GM23338 (cell line): ENCODE measurements at regions not wholly inside any gene's neighbourhood (a gene's known extent, or its start where the extent isn't known, plus 50 kb on each side); places are given as distances from the start of the nearest gene placed in this dataset.

Source experiments
- ATAC-seq: fragments of 200-7000 bp; cut with Tn5 transposase; 3 replicates; pipeline ENCODE4 v1.9.1; 2020
- DNase-seq: peaks from one replicate; pipeline ENCODE4 v3.0.0-alpha.2; 2015; ENCODE audit warnings: low spot score
- H2AFZ ChIP-seq: fragments of 200-600 bp; sonication (generic); 2 replicates; pipeline ENCODE4 v1.8.0; 2016; ENCODE audit warnings: antibody characterized with exemption, mild to moderate bottlenecking, moderate library complexity
- H3F3A ChIP-seq: fragments of 200-600 bp; sonication (generic); replicated peaks from 2 replicates; pipeline ENCODE4 v1.8.0; 2017; ENCODE audit warnings: antibody characterized with exemption, mixed run types, low read depth
- H3K27ac ChIP-seq: fragments of 200-600 bp; sonication (generic); 2 replicates; pipeline ENCODE4 v1.6.1; 2016; ENCODE audit warnings: low read depth
- H3K27me3 ChIP-seq: fragments of 200-600 bp; sonication (generic); 2 replicates; pipeline ENCODE4 v1.8.0; 2016; ENCODE audit warnings: mild to moderate bottlenecking, mixed run types, moderate library complexity; ENCODE audit not compliant: insufficient read depth
- H3K36me3 ChIP-seq: fragments of 200-600 bp; sonication (generic); 2 replicates; pipeline ENCODE4 v1.8.0; 2016; ENCODE audit warnings: mild to moderate bottlenecking; ENCODE audit not compliant: insufficient read depth
- H3K4me1 ChIP-seq: fragments of 200-600 bp; sonication (generic); 2 replicates; pipeline ENCODE4 v1.8.0; 2016; ENCODE audit warnings: mild to moderate bottlenecking, moderate library complexity; ENCODE audit not compliant: insufficient read depth
- H3K4me2 ChIP-seq: fragments of 200-600 bp; sonication (generic); 2 replicates; pipeline ENCODE4 v1.7.1; 2017; ENCODE audit warnings: mixed run types
- H3K4me3 ChIP-seq: fragments of 200-600 bp; sonication (generic); 2 replicates; pipeline ENCODE4 v1.6.1; 2016; ENCODE audit warnings: mixed run types
- H3K79me2 ChIP-seq: fragments of 200-600 bp; sonication (generic); replicated peaks from 2 replicates; pipeline ENCODE4 v1.8.0; 2017; ENCODE audit warnings: mild to moderate bottlenecking; ENCODE audit not compliant: insufficient read depth
- H3K9me2 ChIP-seq: fragments of 200-600 bp; sonication (generic); 2 replicates; pipeline ENCODE4 v1.8.0; 2017; ENCODE audit not compliant: insufficient read depth
- H4K20me1 ChIP-seq: fragments of 200-600 bp; sonication (generic); replicated peaks from 2 replicates; pipeline ENCODE4 v1.8.0; 2017; ENCODE audit warnings: mild to moderate bottlenecking; ENCODE audit not compliant: insufficient read depth
- H3K27ac Mint-ChIP-seq: 2 replicates; pipeline ENCODE4 v1.8.0; 2020; ENCODE audit warnings: inconsistent platforms, mild to moderate bottlenecking, moderate library complexity, mixed read lengths
- H3K27me3 Mint-ChIP-seq: 3 replicates; pipeline ENCODE4 v1.8.0; 2022; ENCODE audit warnings: low read depth, mild to moderate bottlenecking, moderate library complexity, mixed read lengths, inconsistent platforms; ENCODE audit not compliant: insufficient read depth, poor library complexity
- H3K36me3 Mint-ChIP-seq: 3 replicates; pipeline ENCODE4 v1.8.0; 2021; ENCODE audit warnings: low read depth, mild to moderate bottlenecking, inconsistent platforms, moderate library complexity, mixed read lengths
- H3K4me1 Mint-ChIP-seq: 3 replicates; pipeline ENCODE4 v1.8.0; 2020; ENCODE audit warnings: mild to moderate bottlenecking, inconsistent platforms, mixed read lengths
- H3K4me3 Mint-ChIP-seq: 3 replicates; pipeline ENCODE4 v1.8.0; 2021; ENCODE audit warnings: moderate library complexity, mild to moderate bottlenecking, inconsistent platforms, mixed read lengths
- H3K9me3 Mint-ChIP-seq: 3 replicates; pipeline ENCODE4 v1.8.0; 2020; ENCODE audit warnings: moderate library complexity, mild to moderate bottlenecking, inconsistent platforms, mixed read lengths
- EZH2 ChIP-seq: fragments of 200-600 bp; sonication (generic); IDR thresholded peaks from one replicate; pipeline ENCODE4 v1.8.0; 2017; ENCODE audit warnings: antibody characterized with exemption, mild to moderate bottlenecking, low read depth; ENCODE audit not compliant: unreplicated experiment
- EZH2phosphoT487 ChIP-seq: fragments of 200-600 bp; sonication (generic); IDR thresholded peaks from one replicate; pipeline ENCODE4 v1.8.1; 2018; ENCODE audit warnings: antibody characterized with exemption; ENCODE audit not compliant: unreplicated experiment
- JUNB ChIP-seq: IDR thresholded peaks from one replicate; pipeline ENCODE4 v1.6.1; 2016; ENCODE audit warnings: antibody characterized with exemption; ENCODE audit not compliant: unreplicated experiment
- NANOG ChIP-seq: IDR thresholded peaks from 2 replicates; pipeline ENCODE4 v1.6.1; 2016; ENCODE audit warnings: antibody characterized with exemption, borderline replicate concordance
- POLR2AphosphoS5 ChIP-seq: IDR thresholded peaks from 2 replicates; pipeline ENCODE4 v1.6.1; 2016; ENCODE audit warnings: antibody characterized with exemption, low read depth
- STAT1 ChIP-seq: IDR thresholded peaks from one replicate; pipeline ENCODE4 v1.6.1; 2016; ENCODE audit warnings: antibody characterized with exemption; ENCODE audit not compliant: unreplicated experiment
- TF ChIP-seq, protein P1 (sequence below): fragments of 250-450 bp; sonication (Bioruptor Pico); IDR thresholded peaks from 2 replicates; pipeline ENCODE4 v1.5.0; 2020; ENCODE audit warnings: mild to moderate bottlenecking, moderate library complexity
- TF ChIP-seq, protein P2 (sequence below): IDR thresholded peaks from 2 replicates; pipeline ENCODE4 v1.6.1; 2016; ENCODE audit warnings: antibody characterized with exemption

DNA sequence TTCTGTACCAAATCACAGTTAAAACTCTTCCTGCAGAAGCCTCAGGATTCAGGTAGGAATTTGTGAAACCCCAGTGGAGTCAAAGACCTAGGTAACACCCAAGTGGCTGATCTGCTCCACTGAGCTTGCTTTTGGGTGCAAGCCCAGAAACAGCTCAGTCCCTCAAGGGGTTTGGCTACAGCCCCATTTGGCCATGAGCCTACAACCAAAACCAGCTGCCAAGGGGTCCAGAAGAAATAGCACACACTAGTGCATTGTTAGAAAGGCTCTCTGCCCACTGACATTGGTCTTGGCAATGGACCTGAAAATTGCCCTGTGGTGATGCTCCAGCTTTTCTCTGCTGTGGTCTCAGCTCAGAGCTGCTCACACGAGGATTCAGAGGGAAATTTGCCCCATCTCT, 577.4 kb upstream of the INTU start (continued):
- TF ChIP-seq, protein P1, sequence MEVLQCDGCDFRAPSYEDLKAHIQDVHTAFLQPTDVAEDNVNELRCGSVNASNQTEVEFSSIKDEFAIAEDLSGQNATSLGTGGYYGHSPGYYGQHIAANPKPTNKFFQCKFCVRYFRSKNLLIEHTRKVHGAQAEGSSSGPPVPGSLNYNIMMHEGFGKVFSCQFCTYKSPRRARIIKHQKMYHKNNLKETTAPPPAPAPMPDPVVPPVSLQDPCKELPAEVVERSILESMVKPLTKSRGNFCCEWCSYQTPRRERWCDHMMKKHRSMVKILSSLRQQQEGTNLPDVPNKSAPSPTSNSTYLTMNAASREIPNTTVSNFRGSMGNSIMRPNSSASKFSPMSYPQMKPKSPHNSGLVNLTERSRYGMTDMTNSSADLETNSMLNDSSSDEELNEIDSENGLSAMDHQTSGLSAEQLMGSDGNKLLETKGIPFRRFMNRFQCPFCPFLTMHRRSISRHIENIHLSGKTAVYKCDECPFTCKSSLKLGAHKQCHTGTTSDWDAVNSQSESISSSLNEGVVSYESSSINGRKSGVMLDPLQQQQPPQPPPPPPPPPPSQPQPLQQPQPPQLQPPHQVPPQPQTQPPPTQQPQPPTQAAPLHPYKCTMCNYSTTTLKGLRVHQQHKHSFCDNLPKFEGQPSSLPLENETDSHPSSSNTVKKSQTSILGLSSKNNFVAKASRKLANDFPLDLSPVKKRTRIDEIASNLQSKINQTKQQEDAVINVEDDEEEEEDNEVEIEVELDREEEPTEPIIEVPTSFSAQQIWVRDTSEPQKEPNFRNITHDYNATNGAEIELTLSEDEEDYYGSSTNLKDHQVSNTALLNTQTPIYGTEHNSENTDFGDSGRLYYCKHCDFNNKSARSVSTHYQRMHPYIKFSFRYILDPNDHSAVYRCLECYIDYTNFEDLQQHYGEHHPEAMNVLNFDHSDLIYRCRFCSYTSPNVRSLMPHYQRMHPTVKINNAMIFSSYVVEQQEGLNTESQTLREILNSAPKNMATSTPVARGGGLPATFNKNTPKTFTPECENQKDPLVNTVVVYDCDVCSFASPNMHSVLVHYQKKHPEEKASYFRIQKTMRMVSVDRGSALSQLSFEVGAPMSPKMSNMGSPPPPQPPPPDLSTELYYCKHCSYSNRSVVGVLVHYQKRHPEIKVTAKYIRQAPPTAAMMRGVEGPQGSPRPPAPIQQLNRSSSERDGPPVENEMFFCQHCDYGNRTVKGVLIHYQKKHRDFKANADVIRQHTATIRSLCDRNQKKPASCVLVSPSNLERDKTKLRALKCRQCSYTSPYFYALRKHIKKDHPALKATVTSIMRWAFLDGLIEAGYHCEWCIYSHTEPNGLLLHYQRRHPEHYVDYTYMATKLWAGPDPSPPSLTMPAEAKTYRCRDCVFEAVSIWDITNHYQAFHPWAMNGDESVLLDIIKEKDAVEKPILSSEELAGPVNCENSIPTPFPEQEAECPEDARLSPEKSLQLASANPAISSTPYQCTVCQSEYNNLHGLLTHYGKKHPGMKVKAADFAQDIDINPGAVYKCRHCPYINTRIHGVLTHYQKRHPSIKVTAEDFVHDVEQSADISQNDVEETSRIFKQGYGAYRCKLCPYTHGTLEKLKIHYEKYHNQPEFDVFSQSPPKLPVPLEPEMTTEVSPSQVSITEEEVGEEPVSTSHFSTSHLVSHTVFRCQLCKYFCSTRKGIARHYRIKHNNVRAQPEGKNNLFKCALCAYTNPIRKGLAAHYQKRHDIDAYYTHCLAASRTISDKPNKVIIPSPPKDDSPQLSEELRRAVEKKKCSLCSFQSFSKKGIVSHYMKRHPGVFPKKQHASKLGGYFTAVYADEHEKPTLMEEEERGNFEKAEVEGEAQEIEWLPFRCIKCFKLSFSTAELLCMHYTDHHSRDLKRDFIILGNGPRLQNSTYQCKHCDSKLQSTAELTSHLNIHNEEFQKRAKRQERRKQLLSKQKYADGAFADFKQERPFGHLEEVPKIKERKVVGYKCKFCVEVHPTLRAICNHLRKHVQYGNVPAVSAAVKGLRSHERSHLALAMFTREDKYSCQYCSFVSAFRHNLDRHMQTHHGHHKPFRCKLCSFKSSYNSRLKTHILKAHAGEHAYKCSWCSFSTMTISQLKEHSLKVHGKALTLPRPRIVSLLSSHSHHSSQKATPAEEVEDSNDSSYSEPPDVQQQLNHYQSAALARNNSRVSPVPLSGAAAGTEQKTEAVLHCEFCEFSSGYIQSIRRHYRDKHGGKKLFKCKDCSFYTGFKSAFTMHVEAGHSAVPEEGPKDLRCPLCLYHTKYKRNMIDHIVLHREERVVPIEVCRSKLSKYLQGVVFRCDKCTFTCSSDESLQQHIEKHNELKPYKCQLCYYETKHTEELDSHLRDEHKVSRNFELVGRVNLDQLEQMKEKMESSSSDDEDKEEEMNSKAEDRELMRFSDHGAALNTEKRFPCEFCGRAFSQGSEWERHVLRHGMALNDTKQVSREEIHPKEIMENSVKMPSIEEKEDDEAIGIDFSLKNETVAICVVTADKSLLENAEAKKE (CRISPR knock-in tag), result no peak
- TF ChIP-seq NANOG (no peak), JUNB (no peak), EZH2 (no peak), EZH2phosphoT487 (no peak), POLR2AphosphoS5 (no peak), STAT1 (no peak)

DNA sequence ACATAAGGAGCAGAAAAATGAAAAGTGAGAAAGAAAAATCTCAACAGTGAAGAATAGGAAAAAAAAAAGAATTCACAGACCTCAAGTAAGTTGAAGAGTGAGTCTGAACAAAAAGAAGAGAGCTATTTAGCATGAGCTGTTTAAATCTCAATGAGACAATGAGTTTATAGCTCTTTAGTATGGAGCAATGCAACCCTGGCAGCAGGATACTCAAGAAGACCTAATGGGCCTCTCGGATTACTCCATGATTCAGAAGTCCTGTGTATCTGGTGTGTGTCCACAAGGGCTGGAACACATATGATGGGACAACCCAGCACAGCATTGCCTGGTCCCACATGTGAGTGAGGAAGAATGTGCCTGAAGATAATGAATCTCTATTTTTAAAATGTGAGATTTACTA, 563.1 kb upstream of the INTU start:
- no peak for TF ChIP-seq JUNB
- no peak for TF ChIP-seq NANOG
- TF ChIP-seq, protein P1 (CRISPR knock-in tag), result peak; percentile 48; the same call in 1 of the 2 replicates
- TF ChIP-seq, protein P2, sequence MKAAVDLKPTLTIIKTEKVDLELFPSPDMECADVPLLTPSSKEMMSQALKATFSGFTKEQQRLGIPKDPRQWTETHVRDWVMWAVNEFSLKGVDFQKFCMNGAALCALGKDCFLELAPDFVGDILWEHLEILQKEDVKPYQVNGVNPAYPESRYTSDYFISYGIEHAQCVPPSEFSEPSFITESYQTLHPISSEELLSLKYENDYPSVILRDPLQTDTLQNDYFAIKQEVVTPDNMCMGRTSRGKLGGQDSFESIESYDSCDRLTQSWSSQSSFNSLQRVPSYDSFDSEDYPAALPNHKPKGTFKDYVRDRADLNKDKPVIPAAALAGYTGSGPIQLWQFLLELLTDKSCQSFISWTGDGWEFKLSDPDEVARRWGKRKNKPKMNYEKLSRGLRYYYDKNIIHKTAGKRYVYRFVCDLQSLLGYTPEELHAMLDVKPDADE, result no peak
- Histone ChIP-seq H2AFZ (no peak overlapping the region), H3K79me2 (no peaks in the 10 kb centered on the region), H3K27me3 (no peaks in the 10 kb centered on the region), H3K36me3 (no peaks in the 10 kb centered on the region), H3K4me1 (peaks cover 17% of the 10 kb centered on the region), H3K4me2 (no peak overlapping the region), H3F3A (no peaks in the 10 kb centered on the region), H3K27ac (no peak overlapping the region), H3K9me2 (0 out of 2 replicates have a peak, but pooled peaks cover 6% of the 10 kb centered on the region), H4K20me1 (no peaks in the 10 kb centered on the region), H3K4me3 (no peak overlapping the region)
- Mint-ChIP-seq H3K36me3 (no peaks in the 10 kb centered on the region; the same call in 1 of the 3 replicates), H3K4me3 (no peak overlapping the region), H3K9me3 (peaks cover 4% of the 10 kb centered on the region; the same call in 1 of the 3 replicates), H3K27me3 (no peaks in the 10 kb centered on the region), H3K27ac (no peak overlapping the region; the same call in none of the 2 replicates), H3K4me1 (peaks cover 15% of the 10 kb centered on the region)
- ATAC-seq (peak; percentile 37; the same call in 2 of the 3 replicates), DNase-seq (peak; percentile 32)
